HG02884 (cell line): ENCODE measurements at regions not wholly inside any gene's neighbourhood (a gene's known extent, or its start where the extent isn't known, plus 50 kb on each side); places are given as distances from the start of the nearest gene placed in this dataset.

ENCODE experiments used
- ATAC-seq: cut with Tn5 transposase; IDR thresholded peaks from one replicate; pipeline ENCODE4 v1.9.1; 2021; ENCODE audit warnings: mild to moderate bottlenecking, moderate library complexity; ENCODE audit not compliant: unreplicated experiment

- ATAC-seq, result no peak
These were observed 348.0 kb downstream of the BTBD3 start for GRCh38 chr20:12265662-12266061.

DNA sequence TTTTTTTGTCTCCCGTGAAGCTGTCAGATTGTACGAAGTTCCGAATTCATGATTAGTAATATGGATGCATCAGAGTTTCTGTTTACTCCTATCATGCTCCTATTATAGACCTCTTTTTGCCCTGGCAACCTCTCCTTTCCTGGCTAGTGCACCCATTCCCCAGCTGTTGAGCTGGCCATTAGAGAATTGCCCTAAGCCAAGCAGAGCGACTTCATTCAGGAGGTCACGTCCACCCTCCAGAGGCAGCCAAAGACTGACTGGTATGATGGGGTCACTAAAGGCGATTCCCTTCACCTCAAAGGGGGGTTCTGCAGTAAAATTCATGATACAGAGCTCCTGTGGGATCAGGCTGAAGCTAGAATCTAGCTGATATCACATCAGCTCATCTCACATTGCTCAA lies 351.9 kb downstream of the BTBD3 start:
- ATAC-seq, result no peak

GRCh38 chr20:12270863-12271262 lies 353.2 kb downstream of the BTBD3 start:
- no peak for ATAC-seq

DNA sequence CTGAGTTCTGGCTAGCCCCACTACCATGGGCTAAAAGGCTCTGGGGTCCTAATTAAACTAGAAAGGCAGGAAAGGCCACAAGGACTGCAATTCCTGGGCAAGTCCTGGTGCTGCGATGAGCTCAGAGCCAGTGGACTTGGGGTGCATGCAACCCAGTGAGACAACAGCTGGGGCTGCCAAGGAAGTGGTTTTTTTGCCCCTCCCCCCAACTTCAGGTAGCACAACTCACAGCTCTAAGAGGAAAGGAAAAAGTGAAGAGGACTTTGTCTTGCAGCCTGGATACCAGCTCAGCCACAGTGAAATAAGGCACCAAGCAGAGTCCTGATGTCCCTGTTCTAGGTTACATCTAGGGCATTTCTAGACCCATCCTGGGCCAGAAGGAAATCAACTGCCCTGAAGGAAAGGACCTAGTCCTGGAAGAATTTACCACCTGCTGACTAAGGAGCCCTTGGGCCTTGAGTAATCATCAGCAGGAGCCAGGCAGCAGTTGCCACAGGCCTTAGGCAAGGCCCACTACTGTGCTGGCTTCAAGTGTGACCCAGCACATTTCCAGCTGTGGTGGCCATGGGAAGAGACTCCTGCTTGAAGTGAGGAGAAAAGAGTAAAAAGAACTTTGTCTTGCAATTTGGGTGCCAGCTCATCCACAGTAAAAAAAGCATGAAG lies 358.4 kb downstream of the BTBD3 start:
- no peak for ATAC-seq

DNA sequence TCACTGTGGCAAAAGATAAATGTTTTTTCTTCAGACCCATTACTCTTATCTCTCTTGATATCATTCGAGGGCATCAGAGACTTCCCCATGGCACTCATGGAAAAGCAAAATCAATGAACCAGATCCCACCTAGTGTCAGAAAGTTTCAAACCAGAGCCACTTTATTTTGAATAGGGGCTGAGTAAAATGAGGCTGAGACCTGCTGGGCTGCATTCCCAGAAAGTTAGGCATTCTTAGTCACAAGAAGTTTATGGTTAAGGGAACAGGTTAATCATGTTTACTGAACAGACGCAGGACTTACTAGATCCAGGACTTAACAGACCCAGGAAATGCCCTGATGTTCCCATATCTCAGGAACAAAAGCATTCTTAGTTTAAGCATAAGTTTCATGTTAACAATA lies 369.9 kb downstream of the BTBD3 start:
- ATAC-seq, result no peak

- ATAC-seq, result no peak
These were observed 371.8 kb downstream of the BTBD3 start for GRCh38 chr20:12289465-12289864.

- no peak for ATAC-seq
These were observed 373.7 kb downstream of the BTBD3 start for GRCh38 chr20:12291386-12291785.

DNA sequence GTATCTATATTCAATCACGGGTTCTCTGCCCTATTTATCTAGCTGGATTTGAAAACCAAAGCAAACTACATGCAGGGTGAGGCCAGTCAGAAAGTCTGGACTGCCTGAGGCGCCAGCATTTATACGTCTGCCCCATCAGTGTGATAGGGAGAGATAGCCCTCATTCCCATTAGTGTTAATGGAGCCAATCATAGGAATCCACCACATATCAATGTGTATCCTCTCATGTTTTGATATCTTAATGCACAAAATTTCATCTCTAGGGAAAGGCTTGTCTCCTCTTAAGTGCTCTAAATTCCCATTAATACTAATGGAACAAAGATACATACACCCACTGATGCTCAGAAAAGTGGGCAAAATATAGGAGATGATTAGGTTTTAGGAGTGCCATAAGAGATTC lies 376.2 kb downstream of the BTBD3 start:
- ATAC-seq, result no peak

DNA sequence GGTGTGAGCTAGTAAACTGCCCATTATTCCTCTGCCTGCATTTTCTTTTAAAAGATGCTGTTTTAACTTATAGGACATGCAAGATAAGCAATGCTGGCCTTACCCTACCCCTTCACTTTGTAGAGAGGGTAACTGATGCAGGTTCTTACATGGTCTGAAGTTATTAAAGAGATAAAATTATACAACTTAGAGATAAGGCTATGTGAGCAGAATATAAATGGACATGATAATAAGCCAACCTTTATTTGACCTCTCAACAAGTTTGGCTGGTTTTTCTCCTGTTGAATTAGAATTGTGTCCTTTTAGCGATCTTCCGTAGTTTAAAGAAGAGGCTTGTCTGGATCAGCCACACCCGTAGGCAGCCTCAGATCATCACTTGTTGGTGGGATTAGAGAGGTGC lies 377.0 kb downstream of the BTBD3 start:
- no peak for ATAC-seq

DNA sequence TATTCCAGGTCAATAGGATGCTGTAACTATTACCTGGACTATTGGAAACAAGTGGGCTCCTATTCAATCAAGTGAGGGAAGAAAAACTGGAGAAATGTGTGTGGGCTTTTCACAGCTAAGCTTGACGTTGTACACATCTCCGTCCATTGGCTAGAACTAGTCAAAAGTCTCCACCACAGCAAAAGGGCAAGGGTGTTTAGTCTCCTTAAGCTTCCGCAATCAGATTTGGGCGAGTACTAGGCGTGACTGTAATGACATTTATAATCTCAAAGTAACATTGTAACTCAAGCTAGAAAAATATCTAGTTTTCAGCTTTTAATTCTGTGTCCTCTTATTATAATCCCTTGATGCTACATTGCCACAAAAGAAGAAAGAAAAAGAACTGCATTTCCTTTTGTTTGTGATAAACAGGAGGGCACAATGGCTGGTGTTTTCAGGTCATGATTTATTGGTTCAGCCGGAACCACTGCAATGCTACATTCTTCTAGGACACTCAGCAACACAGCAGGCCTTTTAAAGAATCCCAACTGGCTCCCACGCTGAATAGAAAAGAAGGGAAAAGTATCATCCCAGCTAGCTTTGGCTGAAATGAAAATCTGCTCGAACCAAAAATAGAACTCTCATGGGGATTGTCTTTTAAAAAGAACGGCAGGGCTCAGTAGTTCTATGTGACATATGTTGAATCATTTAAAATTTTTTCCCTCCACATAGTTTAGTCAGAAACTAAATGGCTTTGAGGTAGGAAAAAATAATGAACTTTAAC lies 387.7 kb downstream of the BTBD3 start:
- no peak for ATAC-seq

GRCh38 chr20:12306107-12306506 lies 388.4 kb downstream of the BTBD3 start:
- ATAC-seq, result no peak

DNA sequence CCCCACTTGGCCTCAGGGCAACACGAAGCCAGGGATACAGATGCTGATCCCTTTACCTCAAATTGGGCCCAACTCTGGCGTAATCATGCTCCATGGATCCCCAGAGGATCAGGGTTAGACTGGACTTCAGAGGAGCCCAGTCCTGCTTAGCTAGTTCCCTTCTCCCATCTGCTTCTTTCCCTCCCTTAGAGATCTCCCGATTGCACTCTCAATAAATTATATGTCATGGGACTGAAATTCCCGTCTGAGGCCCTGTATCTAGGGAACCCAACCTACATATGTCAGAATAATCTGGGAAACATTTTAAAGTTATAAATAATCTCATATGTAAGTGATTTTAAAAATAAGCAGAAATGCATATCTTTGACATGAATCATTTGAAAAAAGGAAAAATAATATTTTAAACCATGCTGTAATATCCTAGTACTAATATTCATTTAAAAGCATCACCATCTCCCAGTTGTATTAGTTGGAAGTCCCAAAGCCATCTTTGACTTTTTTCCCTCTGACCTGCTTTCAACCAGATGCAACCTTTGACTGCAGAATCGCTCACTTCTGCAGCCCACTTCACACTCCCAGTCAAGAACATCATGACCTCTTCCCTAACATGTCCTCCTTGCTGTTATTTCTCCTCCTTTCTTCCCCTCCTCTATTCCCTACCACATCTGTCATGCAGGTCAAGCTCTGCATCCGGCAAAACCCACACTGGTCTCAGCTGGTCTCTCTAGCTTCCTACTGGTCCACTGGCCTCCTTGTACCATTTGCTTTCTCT lies 393.6 kb downstream of the BTBD3 start:
- ATAC-seq, result no peak

GRCh38 chr20:12315652-12316051 lies 398.0 kb downstream of the BTBD3 start:
- no peak for ATAC-seq

- no peak for ATAC-seq
These were observed 399.1 kb downstream of the BTBD3 start for GRCh38 chr20:12316794-12317193.

DNA sequence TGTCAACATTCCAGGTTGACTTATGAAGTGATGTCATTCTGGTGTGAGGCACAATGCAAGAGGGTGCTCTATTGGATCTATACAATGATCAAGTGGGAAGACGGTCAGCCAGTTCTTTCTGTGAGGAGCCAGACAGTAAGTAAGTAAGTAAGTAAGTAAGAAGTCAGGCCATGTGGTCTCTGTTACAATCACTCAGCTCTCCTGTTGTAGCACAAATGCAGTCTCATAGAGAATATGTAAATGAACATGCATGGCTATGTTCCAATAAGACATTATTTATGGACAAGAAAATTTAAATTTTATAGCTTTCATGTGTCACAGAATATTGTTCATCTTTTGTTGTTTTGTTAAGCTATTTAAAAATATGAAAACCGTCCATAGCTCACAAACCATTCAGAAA lies 399.7 kb downstream of the BTBD3 start:
- ATAC-seq, result no peak

DNA sequence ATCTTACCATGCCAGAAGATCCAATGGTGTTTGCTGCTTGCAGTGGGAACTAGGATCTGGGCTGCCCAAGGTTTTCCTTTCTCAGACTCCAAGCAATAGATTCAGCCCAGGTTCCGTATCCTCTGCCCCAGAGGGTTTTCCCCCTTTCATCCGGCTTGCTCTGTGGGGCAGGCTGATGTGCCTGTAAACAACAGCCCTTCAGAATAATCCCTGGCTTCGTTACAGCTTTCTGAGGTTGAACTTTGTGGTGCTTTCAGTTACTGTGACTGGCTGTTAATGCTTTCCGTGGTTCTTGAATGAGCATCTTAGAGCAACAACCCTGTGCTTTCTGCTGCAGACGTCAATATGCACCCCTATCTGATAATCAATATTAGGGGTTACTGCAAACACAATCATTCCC lies 400.4 kb downstream of the BTBD3 start:
- ATAC-seq, result no peak

- ATAC-seq, result no peak
These were observed 404.0 kb downstream of the BTBD3 start for GRCh38 chr20:12321736-12322135.

DNA sequence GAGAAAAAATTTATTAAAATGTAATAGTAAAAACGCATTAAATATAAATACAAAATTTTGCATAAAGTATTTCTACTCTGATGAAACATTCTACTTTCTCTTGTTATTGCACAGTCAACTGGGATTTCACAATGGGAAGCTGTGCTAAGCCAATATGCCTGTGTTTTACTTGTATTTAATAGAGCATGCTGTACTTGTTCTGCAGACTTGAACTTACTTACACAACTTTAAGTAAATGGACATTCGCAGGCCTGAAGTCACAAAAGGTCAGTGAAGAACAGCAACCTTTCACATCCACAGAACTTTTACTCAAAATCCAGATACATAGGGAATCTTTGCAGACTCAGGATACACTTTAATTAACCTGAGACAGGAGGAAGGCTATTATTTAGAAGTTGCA lies 409.5 kb downstream of the BTBD3 start:
- no peak for ATAC-seq

- no peak for ATAC-seq
These were observed 413.5 kb downstream of the BTBD3 start for GRCh38 chr20:12331236-12331635.

GRCh38 chr20:12337601-12338000 lies 419.9 kb downstream of the BTBD3 start:
- no peak for ATAC-seq

GRCh38 chr20:12345978-12346377 lies 428.3 kb downstream of the BTBD3 start:
- no peak for ATAC-seq

GRCh38 chr20:12353842-12354241 lies 436.1 kb downstream of the BTBD3 start:
- ATAC-seq, result no peak
